IMR-90 (cell line): ENCODE measurements at regions not wholly inside any gene's neighbourhood (a gene's known extent, or its start where the extent isn't known, plus 50 kb on each side); places are given as distances from the start of the nearest gene placed in this dataset.
A peak's percentile ranks its signal among the peaks of the same experiment; 100 is the strongest.

ENCODE experiments used
- ATAC-seq: fragments of 200-7000 bp; cut with Tn5 transposase; 2 replicates; pipeline ENCODE4 v1.9.1; 2020; ENCODE audit warnings: low read depth, mild to moderate bottlenecking, moderate library complexity
- BruUV-seq: library from RNA; stranded (reverse); fragments of 400-500 nt; replicated peaks from 2 replicates; lab custom pipeline; 2021; lab: Mats Ljungman, UMichigan
- CTCF ChIA-PET: fragments of 300-600 bp; formaldehyde crosslinking; extraction: SDS; loops from one replicate; lab custom pipeline; 2021; ENCODE audit warnings: antibody characterized with exemption; lab: Yijun Ruan, JAX
- POLR2A ChIA-PET: fragments of 300-600 bp; sonication (Branson Sonifier 250); formaldehyde crosslinking; loops from one replicate; lab custom pipeline; 2022; ENCODE audit warnings: antibody characterized with exemption; ENCODE audit not compliant: unreplicated experiment; lab: Charles Lee
- DNase-seq: peaks from one replicate; pipeline ENCODE4 v3.0.0; 2013
- H2AFZ ChIP-seq: replicated peaks from 2 replicates; pipeline ENCODE3; 2013; ENCODE audit warnings: low read length, mild to moderate bottlenecking; ENCODE audit not compliant: poor library complexity
- H2AK5ac ChIP-seq: 2 replicates; pipeline ENCODE4 v1.6.1; 2013; ENCODE audit warnings: low read depth, low read length, inconsistent platforms
- H2AK9ac ChIP-seq: replicated peaks from 2 replicates; pipeline ENCODE3; 2013; ENCODE audit warnings: mild to moderate bottlenecking, low read depth, low read length, moderate library complexity; ENCODE audit not compliant: poor library complexity
- H2BK120ac ChIP-seq: 2 replicates; pipeline ENCODE4 v1.6.1; 2013; ENCODE audit warnings: low read depth, low read length, inconsistent platforms
- H2BK15ac ChIP-seq: 3 replicates; pipeline ENCODE4 v1.6.1; 2013; ENCODE audit warnings: low read depth, low read length, inconsistent platforms
- H2BK20ac ChIP-seq: 2 replicates; pipeline ENCODE4 v1.6.1; 2013; ENCODE audit warnings: low read depth, mild to moderate bottlenecking, inconsistent platforms, low read length, moderate library complexity
- H2BK5ac ChIP-seq: 2 replicates; pipeline ENCODE4 v1.6.1; 2013; ENCODE audit warnings: mild to moderate bottlenecking, low read depth, low read length, inconsistent platforms; ENCODE audit not compliant: poor library complexity, severe bottlenecking
- H3K14ac ChIP-seq: replicated peaks from 2 replicates; pipeline ENCODE4 v1.6.1; 2013; ENCODE audit warnings: low read depth, low read length, inconsistent platforms
- H3K18ac ChIP-seq: 2 replicates; pipeline ENCODE4 v1.6.1; 2013; ENCODE audit warnings: low read depth, low read length, control low read depth
- H3K23ac ChIP-seq: 2 replicates; pipeline ENCODE4 v1.6.1; 2013; ENCODE audit warnings: low read depth, low read length, inconsistent platforms
- H3K27ac ChIP-seq: 2 replicates; pipeline ENCODE4 v1.5.1; 2013; ENCODE audit warnings: mild to moderate bottlenecking, control low read depth, low read length; ENCODE audit not compliant: insufficient read depth
- H3K27me3 ChIP-seq: 2 replicates; pipeline ENCODE4 v1.6.1; 2013; ENCODE audit warnings: low read length; ENCODE audit not compliant: control insufficient read depth, insufficient read depth
- H3K36me3 ChIP-seq: 2 replicates; pipeline ENCODE4 v1.6.1; 2013; ENCODE audit warnings: low read length, mixed read lengths; ENCODE audit not compliant: control insufficient read depth, insufficient read depth
- H3K4ac ChIP-seq: 2 replicates; pipeline ENCODE4 v1.6.1; 2013; ENCODE audit warnings: low read depth, low read length, inconsistent platforms
- H3K4me1 ChIP-seq: 2 replicates; pipeline ENCODE4 v1.6.1; 2013; ENCODE audit warnings: low read length, mixed read lengths; ENCODE audit not compliant: control insufficient read depth, insufficient read depth
- H3K4me2 ChIP-seq: 2 replicates; pipeline ENCODE4 v1.6.1; 2013; ENCODE audit warnings: low read depth, mild to moderate bottlenecking, control low read depth, low read length, moderate library complexity
- H3K4me3 ChIP-seq: 2 replicates; pipeline ENCODE4 v1.5.1; 2013; ENCODE audit warnings: low read depth, mild to moderate bottlenecking, control low read depth, low read length, moderate library complexity; ENCODE audit not compliant: insufficient read depth
- H3K56ac ChIP-seq: 2 replicates; pipeline ENCODE4 v1.6.1; 2013; ENCODE audit warnings: low read length, inconsistent platforms; ENCODE audit not compliant: insufficient read depth; ENCODE audit errors: extremely low read depth
- H3K79me1 ChIP-seq, 2 experiments: 2 replicates each; pipeline ENCODE4 v1.6.1; 2013; ENCODE audit warnings: low read length in 2 of 2, inconsistent platforms in 1 of 2, low read depth in 1 of 2
- H3K9ac ChIP-seq: 2 replicates; pipeline ENCODE4 v1.6.1; 2013; ENCODE audit warnings: low read depth, low read length, control low read depth
- H3K9me1 ChIP-seq: 2 replicates; pipeline ENCODE4 v1.6.1; 2013; ENCODE audit warnings: low read length, inconsistent platforms; ENCODE audit not compliant: insufficient read depth
- H3K9me3 ChIP-seq: 2 replicates; pipeline ENCODE4 v1.6.1; 2013; ENCODE audit warnings: low read length; ENCODE audit not compliant: control insufficient read depth, insufficient read depth
- H4K20me1 ChIP-seq: 2 replicates; pipeline ENCODE4 v1.6.1; 2013; ENCODE audit warnings: low read length, inconsistent platforms; ENCODE audit not compliant: insufficient read depth
- H4K5ac ChIP-seq: 2 replicates; pipeline ENCODE4 v1.6.1; 2013; ENCODE audit warnings: mild to moderate bottlenecking, low read depth, low read length, control low read depth
- H4K8ac ChIP-seq, 2 experiments: 2 replicates each; pipeline ENCODE4 v1.6.1; 2013; ENCODE audit warnings: low read depth in 2 of 2, low read length in 2 of 2, control low read depth in 1 of 2, inconsistent platforms in 1 of 2
- H4K91ac ChIP-seq: 2 replicates; pipeline ENCODE4 v1.6.1; 2013; ENCODE audit warnings: low read depth, low read length, inconsistent platforms; ENCODE audit not compliant: insufficient read depth
- BHLHE40 ChIP-seq: fragments of 150-350 bp; IDR thresholded peaks from 2 replicates; pipeline ENCODE4 v1.6.1; 2016; ENCODE audit warnings: mild to moderate bottlenecking, low read depth, low read length
- CEBPB ChIP-seq: IDR thresholded peaks from 2 replicates; pipeline ENCODE4 v1.6.1; 2012; ENCODE audit warnings: low read depth, low read length, improper control_type of control experiment
- CHD1 ChIP-seq: IDR thresholded peaks from 2 replicates; pipeline ENCODE4 v1.6.1; 2012; ENCODE audit warnings: low read depth, low read length, improper control_type of control experiment
- CTCF ChIP-seq: conservative IDR thresholded peaks from 2 replicates; pipeline ENCODE4 v1.5.1; 2012; ENCODE audit warnings: mild to moderate bottlenecking, low read depth, low read length, improper control_type of control experiment
- ELK1 ChIP-seq: fragments of 150-350 bp; IDR thresholded peaks from 2 replicates; pipeline ENCODE4 v1.6.1; 2016; ENCODE audit warnings: low read depth, mild to moderate bottlenecking, low read length, moderate library complexity, borderline replicate concordance
- FOS ChIP-seq: fragments of 150-350 bp; IDR thresholded peaks from 2 replicates; pipeline ENCODE4 v1.6.1; 2016; ENCODE audit warnings: low read depth, low read length
- MAFK ChIP-seq: IDR thresholded peaks from 2 replicates; pipeline ENCODE4 v1.6.1; 2012; ENCODE audit warnings: low read depth, low read length, improper control_type of control experiment
- MAZ ChIP-seq: IDR thresholded peaks from 2 replicates; pipeline ENCODE4 v1.6.1; 2012; ENCODE audit warnings: low read depth, mild to moderate bottlenecking, low read length, improper control_type of control experiment, moderate library complexity, borderline replicate concordance
- MXI1 ChIP-seq: IDR thresholded peaks from 2 replicates; pipeline ENCODE4 v1.6.1; 2012; ENCODE audit warnings: low read depth, mild to moderate bottlenecking, low read length, moderate library complexity, borderline replicate concordance
- NFE2L2 ChIP-seq: fragments of 150-350 bp; IDR thresholded peaks from 2 replicates; pipeline ENCODE4 v1.6.1; 2016; ENCODE audit warnings: low read depth, mild to moderate bottlenecking, low read length
- POLR2A ChIP-seq: IDR thresholded peaks from 2 replicates; pipeline ENCODE4 v1.6.1; 2012; ENCODE audit warnings: mild to moderate bottlenecking, low read depth, low read length
- RAD21 ChIP-seq: IDR thresholded peaks from 2 replicates; pipeline ENCODE4 v1.6.1; 2012; ENCODE audit warnings: low read length, improper control_type of control experiment
- RCOR1 ChIP-seq: IDR thresholded peaks from 2 replicates; pipeline ENCODE4 v1.6.1; 2012; ENCODE audit warnings: mild to moderate bottlenecking, low read length, improper control_type of control experiment; ENCODE audit not compliant: insufficient replicate concordance
- RFX5 ChIP-seq: IDR thresholded peaks from 2 replicates; pipeline ENCODE4 v1.8.0; 2012; ENCODE audit warnings: low read depth, mild to moderate bottlenecking, low read length, moderate library complexity
- SMC3 ChIP-seq: fragments of 150-350 bp; IDR thresholded peaks from 2 replicates; pipeline ENCODE4 v1.6.1; 2016; ENCODE audit warnings: low read depth, mild to moderate bottlenecking, antibody characterized with exemption, low read length, moderate library complexity
- WGBS, 2 experiments: methylation state at CpG; one replicate each; pipeline versions ENCODE4 v1.1.5 to v1.1.7; 2013; ENCODE audit warnings: missing lambda C conversion rate in 2 of 2; ENCODE audit not compliant: insufficient read length in 1 of 2; ENCODE audit errors: extremely low coverage in 2 of 2; 5-methylcytosine and 5-hydroxymethylcytosine counted together
- dilution Hi-C: fragments of 300-500 bp; cut with HindIII; formaldehyde crosslinking; loops from one replicate; pipeline ENCODE4 v1.14.3; 2018; ENCODE audit warnings: low sequenced_read_pairs; ENCODE audit not compliant: unreplicated experiment
- in situ Hi-C: fragments of 300-500 bp; cut with MboI; formaldehyde crosslinking; loops from 3 replicates; pipeline ENCODE4 v1.14.3; 2019; ENCODE audit warnings: low sequenced_read_pairs, inconsistent platforms, mixed read lengths
- intact Hi-C: fragments of 100-400 bp; cut with micrococcal nuclease; formaldehyde crosslinking; loops from 2 replicates; pipeline ENCODE4 v1.10.0; 2022
- TF ChIP-seq, protein P1 (sequence below): fragments of 150-350 bp; IDR thresholded peaks from 2 replicates; pipeline ENCODE4 v1.6.1; 2017; ENCODE audit warnings: mild to moderate bottlenecking, antibody characterized with exemption, low read length, low read depth

- in situ Hi-C loops, result no loop called here
Measured at GRCh38 chr1:196063294-196063693, 544.9 kb downstream of the KCNT2 start.

More at GRCh38 chr1:196063294-196063693, 544.9 kb downstream of the KCNT2 start:
- ATAC-seq, result no peak
- intact Hi-C loops (no loop called here), dilution Hi-C loops (no loop called here)
- Histone ChIP-seq H3K9ac (no peak overlapping the region), H3K9me3 (no peaks in the 10 kb centered on the region), H3K4me1 (no peaks in the 10 kb centered on the region), H4K5ac (no peak overlapping the region), H3K4me3 (no peak overlapping the region), H3K27ac (no peak overlapping the region), H2AFZ (no peak overlapping the region), H3K4ac (no peak overlapping the region), H2AK5ac (no peak overlapping the region), H4K91ac (no peak overlapping the region), H2BK20ac (no peak overlapping the region), H2BK120ac (no peak overlapping the region), H2BK15ac (no peak overlapping the region), H3K56ac (no peak overlapping the region), H3K27me3 (no peaks in the 10 kb centered on the region), H3K23ac (no peak overlapping the region), H3K4me2 (no peak overlapping the region), H3K18ac (no peak overlapping the region), H3K36me3 (no peaks in the 10 kb centered on the region), H3K79me1 (no peaks in the 10 kb centered on the region), H2AK9ac (no peak overlapping the region), H3K14ac (no peak overlapping the region), H2BK5ac (no peak overlapping the region), H3K9me1 (no peaks in the 10 kb centered on the region), H4K20me1 (no peaks in the 10 kb centered on the region), H4K8ac (no peak overlapping the region)
- BruUV-seq, result no TSS peak
- no CpG with 5 or more reads among the region's 3 CpGs for WGBS, 2 experiments
- CTCF ChIA-PET, result interaction anchor here (0.6 to 1.0 kb wide), 2 partner anchors 8 to 23 kb away, joined by 4 to 7 read pairs; no protein-coding TSS in a partner anchor
- no peak for TF ChIP-seq ELK1
- no peak for TF ChIP-seq CEBPB
- TF ChIP-seq NFE2L2, result no peak
- no peak for TF ChIP-seq MXI1
- no peak for TF ChIP-seq RCOR1
- TF ChIP-seq MAZ, result no peak
- TF ChIP-seq, protein P1, sequence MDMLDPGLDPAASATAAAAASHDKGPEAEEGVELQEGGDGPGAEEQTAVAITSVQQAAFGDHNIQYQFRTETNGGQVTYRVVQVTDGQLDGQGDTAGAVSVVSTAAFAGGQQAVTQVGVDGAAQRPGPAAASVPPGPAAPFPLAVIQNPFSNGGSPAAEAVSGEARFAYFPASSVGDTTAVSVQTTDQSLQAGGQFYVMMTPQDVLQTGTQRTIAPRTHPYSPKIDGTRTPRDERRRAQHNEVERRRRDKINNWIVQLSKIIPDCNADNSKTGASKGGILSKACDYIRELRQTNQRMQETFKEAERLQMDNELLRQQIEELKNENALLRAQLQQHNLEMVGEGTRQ, result no peak
- no peak for TF ChIP-seq MAFK
- no peak for TF ChIP-seq FOS
- TF ChIP-seq RFX5, result no peak
- no peak for TF ChIP-seq POLR2A
- TF ChIP-seq RAD21, result no peak
- TF ChIP-seq CHD1, result no peak
- no peak for TF ChIP-seq CTCF
- TF ChIP-seq SMC3, result no peak
- no peak for TF ChIP-seq BHLHE40
- DNase-seq, result peak; percentile 16
- POLR2A ChIA-PET, result no interaction called here
